ENCODE measurements at regions not wholly inside any gene's neighbourhood (a gene's known extent, or its start where the extent isn't known, plus 50 kb on each side); places are given as distances from the start of the nearest gene placed in this dataset.

GRCh38 chr2:76415821-76416220 lies 705.1 kb upstream of the GCFC2 start:
- TF ChIP-seq, protein P1, sequence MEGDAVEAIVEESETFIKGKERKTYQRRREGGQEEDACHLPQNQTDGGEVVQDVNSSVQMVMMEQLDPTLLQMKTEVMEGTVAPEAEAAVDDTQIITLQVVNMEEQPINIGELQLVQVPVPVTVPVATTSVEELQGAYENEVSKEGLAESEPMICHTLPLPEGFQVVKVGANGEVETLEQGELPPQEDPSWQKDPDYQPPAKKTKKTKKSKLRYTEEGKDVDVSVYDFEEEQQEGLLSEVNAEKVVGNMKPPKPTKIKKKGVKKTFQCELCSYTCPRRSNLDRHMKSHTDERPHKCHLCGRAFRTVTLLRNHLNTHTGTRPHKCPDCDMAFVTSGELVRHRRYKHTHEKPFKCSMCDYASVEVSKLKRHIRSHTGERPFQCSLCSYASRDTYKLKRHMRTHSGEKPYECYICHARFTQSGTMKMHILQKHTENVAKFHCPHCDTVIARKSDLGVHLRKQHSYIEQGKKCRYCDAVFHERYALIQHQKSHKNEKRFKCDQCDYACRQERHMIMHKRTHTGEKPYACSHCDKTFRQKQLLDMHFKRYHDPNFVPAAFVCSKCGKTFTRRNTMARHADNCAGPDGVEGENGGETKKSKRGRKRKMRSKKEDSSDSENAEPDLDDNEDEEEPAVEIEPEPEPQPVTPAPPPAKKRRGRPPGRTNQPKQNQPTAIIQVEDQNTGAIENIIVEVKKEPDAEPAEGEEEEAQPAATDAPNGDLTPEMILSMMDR (conservative IDR thresholded peaks at IDR 0.05) = no peak
- no peak for TF ChIP-seq ZFX (IDR thresholded peaks at IDR 0.05)

All from C4-2B (cell line).